Neural progenitor cell (in vitro differentiated cells): ENCODE measurements at regions not wholly inside any gene's neighbourhood (a gene's known extent, or its start where the extent isn't known, plus 50 kb on each side); places are given as distances from the start of the nearest gene placed in this dataset.
A peak's percentile ranks its signal among the peaks of the same experiment; 100 is the strongest.

ENCODE experiments used
- DNase-seq: peaks from one replicate; pipeline ENCODE4 v3.0.0-alpha.2; 2016; ENCODE audit warnings: low spot score
- H2AFZ ChIP-seq: fragments of 200-600 bp; sonication (generic); replicated peaks from 2 replicates; pipeline ENCODE4 v1.6.1; 2016; ENCODE audit warnings: antibody characterized with exemption
- H3F3A ChIP-seq: fragments of 200-600 bp; sonication (generic); 2 replicates; pipeline ENCODE4 v1.6.1; 2016; ENCODE audit warnings: antibody characterized with exemption, low read depth
- H3K27ac ChIP-seq: fragments of 200-600 bp; sonication (generic); 2 replicates; pipeline ENCODE4 v1.5.1; 2016; ENCODE audit warnings: mild to moderate bottlenecking
- H3K27me3 ChIP-seq: fragments of 200-600 bp; sonication (generic); 2 replicates; pipeline ENCODE4 v1.6.1; 2016; ENCODE audit warnings: mild to moderate bottlenecking, moderate library complexity
- H3K36me3 ChIP-seq: fragments of 200-600 bp; sonication (generic); 2 replicates; pipeline ENCODE4 v1.5.1; 2016
- H3K4me1 ChIP-seq: fragments of 200-600 bp; sonication (generic); 2 replicates; pipeline ENCODE4 v1.6.1; 2016; ENCODE audit warnings: mixed run types
- H3K4me2 ChIP-seq: fragments of 200-600 bp; sonication (generic); 2 replicates; pipeline ENCODE4 v1.6.1; 2016
- H3K4me3 ChIP-seq: fragments of 200-600 bp; sonication (generic); 2 replicates; pipeline ENCODE4 v1.5.1; 2016
- H3K79me2 ChIP-seq: fragments of 200-600 bp; sonication (generic); 2 replicates; pipeline ENCODE4 v1.6.1; 2016; ENCODE audit warnings: low read depth
- H3K9ac ChIP-seq: fragments of 200-600 bp; sonication (generic); 2 replicates; pipeline ENCODE4 v1.6.1; 2016
- H3K9me3 ChIP-seq: fragments of 200-600 bp; sonication (generic); 2 replicates; pipeline ENCODE4 v1.5.1; 2016; ENCODE audit warnings: low read depth
- H4K20me1 ChIP-seq: fragments of 200-600 bp; sonication (generic); 2 replicates; pipeline ENCODE4 v1.6.1; 2016; ENCODE audit warnings: low read depth
- H3K27ac Mint-ChIP-seq: 3 replicates; pipeline ENCODE4 v1.8.0; 2021; ENCODE audit warnings: mixed read lengths
- H3K27me3 Mint-ChIP-seq: 2 replicates; pipeline ENCODE4 v1.8.0; 2022; ENCODE audit warnings: low read depth, mild to moderate bottlenecking, inconsistent platforms, moderate library complexity, mixed read lengths; ENCODE audit not compliant: insufficient read depth
- H3K36me3 Mint-ChIP-seq: 3 replicates; pipeline ENCODE4 v1.8.0; 2021; ENCODE audit warnings: mixed read lengths
- H3K4me1 Mint-ChIP-seq: 3 replicates; pipeline ENCODE4 v1.8.0; 2021; ENCODE audit warnings: mixed read lengths
- H3K4me3 Mint-ChIP-seq: 3 replicates; pipeline ENCODE4 v1.8.0; 2021; ENCODE audit warnings: mild to moderate bottlenecking, moderate library complexity, mixed read lengths
- H3K9me3 Mint-ChIP-seq: 3 replicates; pipeline ENCODE4 v1.8.0; 2020; ENCODE audit warnings: mixed read lengths
- CTCF ChIP-seq: fragments of 200-600 bp; sonication (generic); IDR thresholded peaks from 2 replicates; pipeline ENCODE4 v1.5.1; 2017; ENCODE audit warnings: antibody characterized with exemption, mild to moderate bottlenecking
- EZH2 ChIP-seq: fragments of 200-600 bp; sonication (generic); IDR thresholded peaks from 2 replicates; pipeline ENCODE4 v1.6.1; 2017; ENCODE audit warnings: antibody characterized with exemption, mild to moderate bottlenecking, moderate library complexity
- EZH2phosphoT487 ChIP-seq: fragments of 200-600 bp; sonication (generic); IDR thresholded peaks from 2 replicates; pipeline ENCODE4 v1.6.1; 2017; ENCODE audit warnings: antibody characterized with exemption

- TF ChIP-seq CTCF, result no peak
- no peak for TF ChIP-seq EZH2phosphoT487
- no peak for TF ChIP-seq EZH2
- peaks cover 23% of the 10 kb centered on the region for H3K4me1 Mint-ChIP-seq
- H3K27ac Mint-ChIP-seq, result no peak overlapping the region
- H3K4me1 ChIP-seq, result peaks cover 10% of the 10 kb centered on the region
- H3F3A ChIP-seq, result no peaks in the 10 kb centered on the region
- no peak overlapping the region for H3K9ac ChIP-seq
- no peak overlapping the region for H3K4me2 ChIP-seq
- no peaks in the 10 kb centered on the region for H3K79me2 ChIP-seq
- no peak overlapping the region for H3K4me3 ChIP-seq
- no peaks in the 10 kb centered on the region for H3K36me3 ChIP-seq
- H3K27me3 ChIP-seq, result no peaks in the 10 kb centered on the region
- peaks cover 4% of the 10 kb centered on the region for H3K27me3 Mint-ChIP-seq
- no peak overlapping the region for H3K27ac ChIP-seq
- no peaks in the 10 kb centered on the region for H3K9me3 Mint-ChIP-seq
- DNase-seq, result no peak
- H3K4me3 Mint-ChIP-seq, result no peak overlapping the region
- H3K9me3 ChIP-seq, result no peaks in the 10 kb centered on the region
- no peaks in the 10 kb centered on the region for H4K20me1 ChIP-seq
- H3K36me3 Mint-ChIP-seq, result peaks cover 3% of the 10 kb centered on the region
- H2AFZ ChIP-seq, result peak overlapping the region; percentile 44
Observed at GRCh38 chr6:113362301-113363047, 494.7 kb upstream of the MARCKS start.

GRCh38 chr6:113363048-113363798 is 493.9 kb upstream of the MARCKS start:
- peaks cover 23% of the 10 kb centered on the region for H3K4me1 Mint-ChIP-seq
- TF ChIP-seq EZH2phosphoT487 (no peak), CTCF (no peak), EZH2 (no peak)

GRCh38 chr6:113363866-113364265 is 493.3 kb upstream of the MARCKS start:
- peaks cover 9% of the 10 kb centered on the region for H3K4me1 ChIP-seq
- H3K27me3 ChIP-seq, result no peaks in the 10 kb centered on the region
- peaks cover 23% of the 10 kb centered on the region for H3K4me1 Mint-ChIP-seq
- TF ChIP-seq EZH2phosphoT487 (no peak), EZH2 (no peak), CTCF (no peak)
- H3K36me3 ChIP-seq, result no peaks in the 10 kb centered on the region
- H3K4me2 ChIP-seq, result no peak overlapping the region
- no peaks in the 10 kb centered on the region for H3K9me3 ChIP-seq
- no peaks in the 10 kb centered on the region for H3K79me2 ChIP-seq
- peaks cover 3% of the 10 kb centered on the region for H3K36me3 Mint-ChIP-seq
- no peak overlapping the region for H3K4me3 Mint-ChIP-seq
- no peak overlapping the region for H3K27ac Mint-ChIP-seq
- H3K9me3 Mint-ChIP-seq, result no peaks in the 10 kb centered on the region
- no peak overlapping the region for H3K9ac ChIP-seq
- H3K27me3 Mint-ChIP-seq, result peaks cover 4% of the 10 kb centered on the region
- H3K27ac ChIP-seq, result no peak overlapping the region
- no peak overlapping the region for H2AFZ ChIP-seq
- H4K20me1 ChIP-seq, result no peaks in the 10 kb centered on the region
- DNase-seq, result no peak
- H3F3A ChIP-seq, result no peaks in the 10 kb centered on the region
- no peak overlapping the region for H3K4me3 ChIP-seq

More at GRCh38 chr6:113363048-113363798, 493.9 kb upstream of the MARCKS start:
- peaks cover 10% of the 10 kb centered on the region for H3K4me1 ChIP-seq
- no peak overlapping the region for H3K27ac Mint-ChIP-seq
- DNase-seq, result no peak
- no peaks in the 10 kb centered on the region for H3K36me3 ChIP-seq
- no peaks in the 10 kb centered on the region for H3K9me3 Mint-ChIP-seq
- H4K20me1 ChIP-seq, result no peaks in the 10 kb centered on the region
- H2AFZ ChIP-seq, result no peak overlapping the region
- H3K79me2 ChIP-seq, result no peaks in the 10 kb centered on the region
- H3K27ac ChIP-seq, result no peak overlapping the region
- no peak overlapping the region for H3K9ac ChIP-seq
- H3F3A ChIP-seq, result no peaks in the 10 kb centered on the region
- H3K27me3 ChIP-seq, result no peaks in the 10 kb centered on the region
- H3K36me3 Mint-ChIP-seq, result peaks cover 3% of the 10 kb centered on the region
- no peak overlapping the region for H3K4me3 ChIP-seq
- H3K4me3 Mint-ChIP-seq, result no peak overlapping the region
- H3K4me2 ChIP-seq, result no peak overlapping the region
- H3K9me3 ChIP-seq, result no peaks in the 10 kb centered on the region
- peaks cover 4% of the 10 kb centered on the region for H3K27me3 Mint-ChIP-seq
